ENCODE measurements at regions not wholly inside any gene's neighbourhood (a gene's known extent, or its start where the extent isn't known, plus 50 kb on each side); places are given as distances from the start of the nearest gene placed in this dataset.

DNA sequence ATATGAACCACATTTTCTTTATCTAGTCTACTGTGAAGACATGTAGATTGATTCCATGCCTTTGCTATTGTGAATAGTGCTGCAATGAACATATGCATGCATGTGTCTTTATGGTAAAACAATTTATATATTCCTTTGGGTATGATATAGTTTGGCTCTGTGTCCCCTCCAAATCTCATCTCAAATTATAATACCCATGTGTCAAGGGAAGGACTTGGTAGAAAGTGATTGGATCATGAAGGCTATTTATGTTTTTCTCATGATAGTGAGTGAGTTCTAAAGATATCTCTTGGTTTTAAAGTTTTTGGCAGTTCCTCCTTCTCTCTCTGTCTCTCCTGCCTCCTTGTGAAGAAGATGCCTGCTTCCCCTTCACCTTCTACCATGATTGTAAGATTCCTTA lies 248.7 kb downstream of the GPR37 start:
- Histone ChIP-seq H3K9ac (ENCODE audit: insufficient read depth in 1 of 2, low read length in 2 of 2) (no peak overlapping the region), H3K4me3 (no peak overlapping the region), H3K9me3 (ENCODE audit: control insufficient read depth in 4 of 4, insufficient read depth in 3 of 4, low read length in 3 of 4) (no peaks in the 10 kb centered on the region), H3K27ac (ENCODE audit: low read depth in 1 of 2, low read length in 1 of 2) (no peak overlapping the region), H3K27me3 (ENCODE audit: control insufficient read depth in 3 of 3, insufficient read depth in 3 of 3, low read length in 2 of 3) (no peaks in the 10 kb centered on the region), H3K4me1 (ENCODE audit: control insufficient read depth in 5 of 5, insufficient read depth in 5 of 5, low read length in 5 of 5) (peaks cover 0 to 17% (median 6%) of the 10 kb centered on the region in 5 donors), H3K36me3 (ENCODE audit: control insufficient read depth in 4 of 4, insufficient read depth in 4 of 4, low read length in 4 of 4) (no peaks in the 10 kb centered on the region)
- no peak for ATAC-seq (ENCODE audit: insufficient read depth, low FRiP score)
- no peak for DNase-seq
- TF ChIP-seq, protein P1, sequence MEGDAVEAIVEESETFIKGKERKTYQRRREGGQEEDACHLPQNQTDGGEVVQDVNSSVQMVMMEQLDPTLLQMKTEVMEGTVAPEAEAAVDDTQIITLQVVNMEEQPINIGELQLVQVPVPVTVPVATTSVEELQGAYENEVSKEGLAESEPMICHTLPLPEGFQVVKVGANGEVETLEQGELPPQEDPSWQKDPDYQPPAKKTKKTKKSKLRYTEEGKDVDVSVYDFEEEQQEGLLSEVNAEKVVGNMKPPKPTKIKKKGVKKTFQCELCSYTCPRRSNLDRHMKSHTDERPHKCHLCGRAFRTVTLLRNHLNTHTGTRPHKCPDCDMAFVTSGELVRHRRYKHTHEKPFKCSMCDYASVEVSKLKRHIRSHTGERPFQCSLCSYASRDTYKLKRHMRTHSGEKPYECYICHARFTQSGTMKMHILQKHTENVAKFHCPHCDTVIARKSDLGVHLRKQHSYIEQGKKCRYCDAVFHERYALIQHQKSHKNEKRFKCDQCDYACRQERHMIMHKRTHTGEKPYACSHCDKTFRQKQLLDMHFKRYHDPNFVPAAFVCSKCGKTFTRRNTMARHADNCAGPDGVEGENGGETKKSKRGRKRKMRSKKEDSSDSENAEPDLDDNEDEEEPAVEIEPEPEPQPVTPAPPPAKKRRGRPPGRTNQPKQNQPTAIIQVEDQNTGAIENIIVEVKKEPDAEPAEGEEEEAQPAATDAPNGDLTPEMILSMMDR (IDR thresholded peaks at IDR 0.05; ENCODE audit: control extremely low read depth, extremely low read depth) = no peak

GRCh38 chr7:124515106-124515830 lies 250.3 kb downstream of the GPR37 start:
- no peak overlapping the region for H3K4me3 ChIP-seq
- DNase-seq = peak; percentile 16 to 94 (median 92)
- peaks cover 0 to 17% (median 6%) of the 10 kb centered on the region in 5 donors for H3K4me1 ChIP-seq (ENCODE audit: control insufficient read depth in 5 of 5, insufficient read depth in 5 of 5, low read length in 5 of 5)
- no peaks in the 10 kb centered on the region for H3K27me3 ChIP-seq (ENCODE audit: control insufficient read depth in 3 of 3, insufficient read depth in 3 of 3, low read length in 2 of 3)
- ATAC-seq (ENCODE audit: insufficient read depth, low FRiP score) = no peak
- TF ChIP-seq, protein P1 (IDR thresholded peaks at IDR 0.05; ENCODE audit: control extremely low read depth, extremely low read depth) = no peak
- 66 to 67% methylated on average over 4 of the region's 4 CpGs for WGBS, 2 donors
- H3K36me3 ChIP-seq (ENCODE audit: control insufficient read depth in 4 of 4, insufficient read depth in 4 of 4, low read length in 4 of 4) = no peaks in the 10 kb centered on the region
- H3K9me3 ChIP-seq (ENCODE audit: control insufficient read depth in 4 of 4, insufficient read depth in 3 of 4, low read length in 3 of 4) = no peaks in the 10 kb centered on the region
- no peak overlapping the region for H3K9ac ChIP-seq (ENCODE audit: insufficient read depth in 1 of 2, low read length in 2 of 2)
- no peak overlapping the region for H3K27ac ChIP-seq (ENCODE audit: low read depth in 1 of 2, low read length in 1 of 2)

DNA sequence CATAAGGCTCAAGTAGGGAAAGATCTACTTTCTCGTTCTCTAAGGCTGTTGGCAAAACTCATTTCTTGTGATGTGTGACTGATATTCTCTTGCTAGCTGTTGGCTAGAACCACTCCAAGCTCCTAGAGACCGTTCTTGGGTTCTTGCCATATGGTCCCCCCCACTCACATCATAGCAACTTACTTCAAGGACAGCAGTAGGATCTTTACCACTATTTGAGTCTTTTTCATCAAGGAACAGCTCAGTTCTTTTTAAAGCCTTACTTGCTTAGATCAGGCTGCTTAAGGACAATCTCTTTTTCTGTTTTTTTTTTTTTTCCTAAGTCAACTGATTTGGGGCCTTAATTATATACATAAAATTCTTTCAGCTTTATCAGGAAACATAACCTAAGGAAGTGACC lies 251.1 kb downstream of the GPR37 start:
- Histone ChIP-seq H3K9ac (ENCODE audit: insufficient read depth in 1 of 2, low read length in 2 of 2) (no peak overlapping the region), H3K9me3 (ENCODE audit: control insufficient read depth in 4 of 4, insufficient read depth in 3 of 4, low read length in 3 of 4) (no peaks in the 10 kb centered on the region), H3K4me3 (no peak overlapping the region), H3K4me1 (ENCODE audit: control insufficient read depth in 5 of 5, insufficient read depth in 5 of 5, low read length in 5 of 5) (peaks cover 0 to 17% (median 6%) of the 10 kb centered on the region in 5 donors), H3K27ac (ENCODE audit: low read depth in 1 of 2, low read length in 1 of 2) (no peak overlapping the region), H3K36me3 (ENCODE audit: control insufficient read depth in 4 of 4, insufficient read depth in 4 of 4, low read length in 4 of 4) (no peaks in the 10 kb centered on the region), H3K27me3 (ENCODE audit: control insufficient read depth in 3 of 3, insufficient read depth in 3 of 3, low read length in 2 of 3) (no peaks in the 10 kb centered on the region)
- peak; percentile 65 to 90 (median 87) for DNase-seq
- no peak for ATAC-seq (ENCODE audit: insufficient read depth, low FRiP score)
- TF ChIP-seq, protein P1 (IDR thresholded peaks at IDR 0.05; ENCODE audit: control extremely low read depth, extremely low read depth) = no peak
- WGBS, 2 donors = 72 to 76% methylated on average over 2 of the region's 2 CpGs

DNA sequence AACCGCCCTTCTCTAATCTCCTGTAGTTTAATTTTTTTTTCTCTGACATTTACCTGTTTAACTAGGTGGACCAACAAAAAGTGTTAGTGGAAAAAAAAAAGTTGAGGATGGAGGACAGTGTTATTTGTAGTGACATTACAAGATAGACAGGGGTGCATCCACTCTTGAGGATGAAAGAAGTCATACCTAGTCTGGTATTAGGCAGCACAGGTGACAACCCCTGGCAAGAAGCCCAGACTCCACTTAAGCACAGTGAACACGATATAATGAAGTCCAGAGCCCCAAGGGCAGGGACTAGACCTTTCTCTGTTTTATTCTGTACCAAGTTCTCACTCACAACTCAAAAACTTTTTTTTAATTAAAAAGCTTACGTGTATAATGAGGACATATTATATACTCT lies 268.4 kb downstream of the GPR37 start:
- no peak overlapping the region for H3K27ac ChIP-seq (ENCODE audit: low read depth in 1 of 2, low read length in 1 of 2)
- WGBS, 2 donors = 63 to 77% methylated on average over 3 of the region's 3 CpGs
- H3K27me3 ChIP-seq (ENCODE audit: control insufficient read depth in 3 of 3, insufficient read depth in 3 of 3, low read length in 2 of 3) = no peaks in the 10 kb centered on the region
- DNase-seq (peak in 2 of 3 donors; percentile 22 to 36), ATAC-seq (ENCODE audit: insufficient read depth, low FRiP score) (no peak)
- no peak overlapping the region for H3K4me3 ChIP-seq
- no peaks in the 10 kb centered on the region for H3K4me1 ChIP-seq (ENCODE audit: control insufficient read depth in 5 of 5, insufficient read depth in 5 of 5, low read length in 5 of 5)
- TF ChIP-seq, protein P1 (IDR thresholded peaks at IDR 0.05; ENCODE audit: control extremely low read depth, extremely low read depth) = no peak
- no peaks in the 10 kb centered on the region for H3K36me3 ChIP-seq (ENCODE audit: control insufficient read depth in 4 of 4, insufficient read depth in 4 of 4, low read length in 4 of 4)
- peaks cover 0 to 4% (median 0%) of the 10 kb centered on the region in 4 donors for H3K9me3 ChIP-seq (ENCODE audit: control insufficient read depth in 4 of 4, insufficient read depth in 3 of 4, low read length in 3 of 4)
- H3K9ac ChIP-seq (ENCODE audit: insufficient read depth in 1 of 2, low read length in 2 of 2) = no peak overlapping the region
